GM21528 (cell line): ENCODE measurements at regions not wholly inside any gene's neighbourhood (a gene's known extent, or its start where the extent isn't known, plus 50 kb on each side); places are given as distances from the start of the nearest gene placed in this dataset.

Source experiments
- ATAC-seq: cut with Tn5 transposase; IDR thresholded peaks from one replicate; pipeline ENCODE4 v1.9.1; 2021; ENCODE audit warnings: mild to moderate bottlenecking, moderate library complexity; ENCODE audit not compliant: unreplicated experiment, low FRiP score

GRCh38 chr7:9186730-9187129 lies 753.3 kb downstream of the NXPH1 start:
- no peak for ATAC-seq

- no peak for ATAC-seq
Observed at GRCh38 chr7:9189703-9190102, 756.3 kb downstream of the NXPH1 start.

- no peak for ATAC-seq
Observed at GRCh38 chr7:9192969-9193368, 759.6 kb downstream of the NXPH1 start.

GRCh38 chr7:9200626-9201025 lies 767.2 kb downstream of the NXPH1 start:
- ATAC-seq: no peak

GRCh38 chr7:9201928-9202327 lies 768.5 kb downstream of the NXPH1 start:
- no peak for ATAC-seq

- no peak for ATAC-seq
Observed at GRCh38 chr7:9204571-9204970, 771.2 kb downstream of the NXPH1 start.

- ATAC-seq: no peak
Observed at GRCh38 chr7:9210114-9210513, 776.7 kb downstream of the NXPH1 start.

- no peak for ATAC-seq
Observed at GRCh38 chr7:9217204-9217603, 783.8 kb downstream of the NXPH1 start.

- ATAC-seq: no peak
Observed at GRCh38 chr7:9226500-9226899, 793.1 kb downstream of the NXPH1 start.

- no peak for ATAC-seq
Observed at GRCh38 chr7:9231630-9232121, 798.3 kb downstream of the NXPH1 start.

GRCh38 chr7:9240001-9240400 lies 806.6 kb downstream of the NXPH1 start:
- no peak for ATAC-seq

- no peak for ATAC-seq
Observed at GRCh38 chr7:9241826-9242225, 808.4 kb downstream of the NXPH1 start.

GRCh38 chr7:9242636-9243035 lies 809.2 kb downstream of the NXPH1 start:
- ATAC-seq: no peak

GRCh38 chr7:9250876-9251275 lies 817.5 kb downstream of the NXPH1 start:
- no peak for ATAC-seq

- no peak for ATAC-seq
Observed at GRCh38 chr7:9264395-9264794, 831.0 kb downstream of the NXPH1 start.

- no peak for ATAC-seq
Observed at GRCh38 chr7:9280088-9280487, 846.7 kb downstream of the NXPH1 start.

- no peak for ATAC-seq
Observed at GRCh38 chr7:9283246-9283645, 849.8 kb downstream of the NXPH1 start.

- no peak for ATAC-seq
Observed at GRCh38 chr7:9302436-9302835, 869.0 kb downstream of the NXPH1 start.

- ATAC-seq: no peak
Observed at GRCh38 chr7:9307131-9307530, 873.7 kb downstream of the NXPH1 start.

GRCh38 chr7:9324513-9324912 lies 891.1 kb downstream of the NXPH1 start:
- ATAC-seq: no peak

- ATAC-seq: no peak
Observed at GRCh38 chr7:9328296-9328695, 894.9 kb downstream of the NXPH1 start.

GRCh38 chr7:9349625-9350024 lies 916.2 kb downstream of the NXPH1 start:
- ATAC-seq: no peak

- ATAC-seq: no peak
Observed at GRCh38 chr7:9391221-9391620, 957.8 kb downstream of the NXPH1 start.
